Upper lobe of left lung (tissue), 6 donors: ENCODE measurements at regions not wholly inside any gene's neighbourhood (a gene's known extent, or its start where the extent isn't known, plus 50 kb on each side); places are given as distances from the start of the nearest gene placed in this dataset.

Experiments used
- ATAC-seq, 2 donors: fragments of 200-7000 bp; cut with Tn5 transposase; one replicate each; pipeline ENCODE4 v1.9.1; 2022; ENCODE audit warnings: mild to moderate bottlenecking in 2 of 2, moderate library complexity in 2 of 2; ENCODE audit not compliant: low FRiP score in 2 of 2
- DNase-seq, 2 donors: peaks; one replicate each; pipeline ENCODE4 v3.0.0-alpha.2; 2019 to 2020
- H3K27ac ChIP-seq, 4 donors: fragments of 200-600 bp; sonication (generic); one replicate each; pipeline ENCODE4 v1.5.1; 2016 to 2019
- H3K27me3 ChIP-seq, 4 donors: fragments of 200-600 bp; sonication (generic); one replicate each; pipeline ENCODE4 v1.5.1; 2017 to 2019
- H3K36me3 ChIP-seq, 4 donors: fragments of 200-600 bp; sonication (generic); one replicate each; pipeline ENCODE4 v1.5.1; 2016 to 2019
- H3K4me1 ChIP-seq, 4 donors: fragments of 200-600 bp; sonication (generic); one replicate each; pipeline ENCODE4 v1.5.1; 2018 to 2019
- H3K4me3 ChIP-seq, 4 donors: fragments of 200-600 bp; sonication (generic); one replicate each; pipeline ENCODE4 v1.5.1; 2017 to 2019; ENCODE audit warnings: mild to moderate bottlenecking in 2 of 4, moderate library complexity in 1 of 4
- H3K9me3 ChIP-seq, 4 donors: fragments of 200-600 bp; sonication (generic); one replicate each; pipeline ENCODE4 v1.5.1; 2018 to 2019
- CTCF ChIP-seq, 6 experiments: fragments of 450-650 bp in 4 of 6; fragments of 200-600 bp in 2 of 6; sonication (generic) in 2 of 6; IDR thresholded peaks; one replicate each; pipeline ENCODE4 v1.5.1; 2016 to 2019; ENCODE audit warnings: antibody characterized with exemption in 6 of 6
- EP300 ChIP-seq, 4 donors: sonication (generic); formaldehyde crosslinking; IDR thresholded peaks; one replicate each; pipeline ENCODE4 v1.5.1; 2017; ENCODE audit warnings: antibody characterized with exemption in 4 of 4, control low read depth in 2 of 4
- POLR2A ChIP-seq, 4 donors: fragments of 450-650 bp; IDR thresholded peaks; one replicate each; pipeline ENCODE4 v1.5.1; 2016 to 2017; ENCODE audit warnings: antibody characterized with exemption in 4 of 4, mild to moderate bottlenecking in 2 of 4
- POLR2AphosphoS5 ChIP-seq, 2 donors: sonication (generic); formaldehyde crosslinking; IDR thresholded peaks; one replicate each; pipeline ENCODE4 v1.5.1; 2017; ENCODE audit warnings: antibody characterized with exemption in 2 of 2
- WGBS, 2 donors: methylation state at CpG; one replicate each; pipeline ENCODE4 v1.1.5; 2017 to 2018; 5-methylcytosine and 5-hydroxymethylcytosine counted together
- donor health status: DM: no; HTN: no; CAD: no; lungs with moderate emphysema.
- donor health status: DM: no; HTN: yes; CAD: no; lungs with severe emphysema.

DNA sequence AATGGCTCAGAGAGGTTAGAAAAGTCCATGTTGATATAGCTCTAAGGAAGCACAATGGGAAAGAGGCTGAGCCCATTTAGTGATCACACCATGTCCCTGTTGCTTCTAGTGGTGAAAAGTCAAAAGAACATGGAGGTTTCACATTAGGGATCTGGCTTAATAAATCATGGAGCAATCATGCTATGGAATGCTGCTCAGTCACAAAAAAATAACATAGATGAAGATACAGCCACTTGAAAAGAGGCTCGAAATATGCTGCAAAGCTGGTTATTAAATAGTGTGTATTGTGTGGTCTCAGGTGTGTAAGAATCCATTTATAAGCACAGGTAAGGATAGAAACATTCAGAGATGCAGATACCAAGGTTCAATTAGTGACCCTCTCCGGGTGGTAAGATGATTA lies 63.6 kb upstream of the CPO start:
- Histone ChIP-seq H3K36me3 (no peaks in the 10 kb centered on the region), H3K4me3 (no peak overlapping the region), H3K27me3 (no peaks in the 10 kb centered on the region), H3K4me1 (no peaks in the 10 kb centered on the region), H3K9me3 (no peaks in the 10 kb centered on the region), H3K27ac (no peak overlapping the region)
- TF ChIP-seq POLR2AphosphoS5 (IDR thresholded peaks at IDR 0.05) (no peak), POLR2A (IDR thresholded peaks at IDR 0.05) (no peak), EP300 (IDR thresholded peaks at IDR 0.05) (no peak)
- DNase-seq: no peak
- ATAC-seq: no peak
- 66 to 75% methylated on average over 2 of the region's 2 CpGs for WGBS, 2 donors

GRCh38 chr2:206876216-206876860 lies 63.0 kb upstream of the CPO start:
- TF ChIP-seq POLR2A (IDR thresholded peaks at IDR 0.05) (no peak), POLR2AphosphoS5 (IDR thresholded peaks at IDR 0.05) (no peak), EP300 (IDR thresholded peaks at IDR 0.05) (no peak), CTCF (IDR thresholded peaks at IDR 0.05) (no peak)
- H3K4me1 ChIP-seq: no peaks in the 10 kb centered on the region
- H3K27ac ChIP-seq: no peak overlapping the region
- no peak for ATAC-seq
- no peaks in the 10 kb centered on the region for H3K9me3 ChIP-seq
- no peaks in the 10 kb centered on the region for H3K36me3 ChIP-seq
- WGBS, 2 donors: 55 to 65% methylated on average over 7 of the region's 7 CpGs
- DNase-seq: no peak
- no peaks in the 10 kb centered on the region for H3K27me3 ChIP-seq
- H3K4me3 ChIP-seq: no peak overlapping the region

DNA sequence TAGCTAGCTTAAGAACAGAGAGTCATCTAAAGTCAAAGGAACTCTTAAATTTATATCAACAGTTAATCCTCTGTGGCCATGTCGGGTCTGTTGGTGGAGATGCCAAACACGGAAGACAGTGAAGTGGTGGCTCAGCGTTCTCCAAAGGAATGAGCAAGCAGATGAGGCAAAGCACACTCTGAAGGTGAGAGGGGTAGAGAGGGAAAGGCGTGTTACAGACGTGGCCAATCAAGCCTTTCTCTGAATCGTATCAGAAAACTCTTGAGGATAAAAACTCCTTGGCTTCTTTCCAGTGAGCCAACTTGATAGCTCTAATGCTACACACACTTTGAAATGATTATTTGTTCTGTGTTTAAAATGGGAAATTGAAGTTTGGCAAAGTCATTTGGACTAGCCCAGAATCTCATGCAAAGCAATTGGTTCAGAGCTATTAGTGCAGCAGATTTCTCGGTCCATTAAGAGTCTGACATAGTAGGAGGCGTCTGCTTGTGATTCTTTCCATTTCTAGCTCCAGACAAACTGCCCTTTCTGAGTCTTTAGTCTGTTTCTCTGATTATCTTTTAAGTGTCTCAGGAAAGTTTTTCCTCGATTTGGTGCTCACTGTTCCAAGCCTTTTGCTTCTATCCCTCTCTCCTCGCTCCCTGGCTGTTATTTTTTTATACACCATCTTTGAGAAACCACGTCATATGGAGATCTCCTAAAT lies 57.5 kb upstream of the CPO start:
- Histone ChIP-seq H3K27me3 (no peaks in the 10 kb centered on the region), H3K9me3 (no peaks in the 10 kb centered on the region), H3K4me1 (no peaks in the 10 kb centered on the region), H3K27ac (no peak overlapping the region), H3K36me3 (no peaks in the 10 kb centered on the region), H3K4me3 (no peak overlapping the region)
- TF ChIP-seq POLR2A (IDR thresholded peaks at IDR 0.05) (no peak), EP300 (IDR thresholded peaks at IDR 0.05) (no peak), POLR2AphosphoS5 (IDR thresholded peaks at IDR 0.05) (no peak), CTCF (IDR thresholded peaks at IDR 0.05) (no peak)
- 61 to 67% methylated on average over 11 of the region's 11 CpGs for WGBS, 2 donors
- DNase-seq: no peak
- ATAC-seq: no peak

- TF ChIP-seq POLR2A (IDR thresholded peaks at IDR 0.05) (no peak), EP300 (IDR thresholded peaks at IDR 0.05) (no peak), CTCF (IDR thresholded peaks at IDR 0.05) (no peak), POLR2AphosphoS5 (IDR thresholded peaks at IDR 0.05) (no peak)
- Histone ChIP-seq H3K27ac (no peak overlapping the region), H3K27me3 (no peaks in the 10 kb centered on the region), H3K9me3 (no peaks in the 10 kb centered on the region), H3K36me3 (no peaks in the 10 kb centered on the region), H3K4me1 (no peaks in the 10 kb centered on the region), H3K4me3 (no peak overlapping the region)
- 82% methylated on average over 4 of the region's 4 CpGs for WGBS, 2 donors
- DNase-seq (no peak), ATAC-seq (no peak)
Observed at GRCh38 chr2:206886696-206887095, 52.6 kb upstream of the CPO start.

GRCh38 chr2:206887745-206888144 lies 51.6 kb upstream of the CPO start:
- WGBS, 2 donors: 76 to 80% methylated on average over 1 of the region's 1 CpG
- DNase-seq: no peak

More at GRCh38 chr2:206887745-206888144, 51.6 kb upstream of the CPO start:
- ATAC-seq: no peak
- no peak overlapping the region for H3K4me3 ChIP-seq
- H3K27ac ChIP-seq: no peak overlapping the region
- TF ChIP-seq POLR2AphosphoS5 (IDR thresholded peaks at IDR 0.05) (no peak), POLR2A (IDR thresholded peaks at IDR 0.05) (no peak), EP300 (IDR thresholded peaks at IDR 0.05) (no peak), CTCF (IDR thresholded peaks at IDR 0.05) (no peak)
- no peaks in the 10 kb centered on the region for H3K9me3 ChIP-seq
- no peaks in the 10 kb centered on the region for H3K4me1 ChIP-seq
- H3K36me3 ChIP-seq: no peaks in the 10 kb centered on the region
- no peaks in the 10 kb centered on the region for H3K27me3 ChIP-seq
